M059J (cell line): ENCODE measurements at regions not wholly inside any gene's neighbourhood (a gene's known extent, or its start where the extent isn't known, plus 50 kb on each side); places are given as distances from the start of the nearest gene placed in this dataset.

Source experiments
- DNase-seq: peaks from one replicate; pipeline ENCODE4 v3.0.0-alpha.2; 2012; ENCODE audit warnings: low read depth

GRCh38 chr16:20167323-20167722 lies 93.6 kb upstream of the GPR139 start:
- no peak for DNase-seq

GRCh38 chr16:20166531-20167235 lies 93.0 kb upstream of the GPR139 start:
- DNase-seq: peak; percentile 4

- no peak for DNase-seq
Measured at GRCh38 chr16:20153444-20153843, 79.8 kb upstream of the GPR139 start.

DNA sequence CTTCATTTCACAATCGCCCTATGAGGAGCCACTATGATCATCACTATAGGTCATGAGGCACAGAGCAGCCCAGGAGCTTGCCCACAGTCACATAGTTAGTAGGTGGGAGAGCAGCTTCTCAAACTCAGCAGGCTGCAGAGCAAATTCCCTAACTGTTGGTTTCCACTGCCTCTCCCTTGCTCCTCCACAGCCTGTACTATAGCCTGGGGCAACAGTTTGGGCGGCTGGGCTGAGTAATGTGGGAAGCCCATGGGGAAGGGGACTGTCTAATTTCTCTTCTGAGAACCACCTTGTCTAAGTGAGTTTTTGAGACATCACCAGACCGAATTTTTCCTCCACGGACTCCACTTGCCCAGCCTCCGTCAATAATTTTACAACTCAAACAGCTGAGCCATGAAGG lies 73.4 kb upstream of the GPR139 start:
- DNase-seq: no peak

DNA sequence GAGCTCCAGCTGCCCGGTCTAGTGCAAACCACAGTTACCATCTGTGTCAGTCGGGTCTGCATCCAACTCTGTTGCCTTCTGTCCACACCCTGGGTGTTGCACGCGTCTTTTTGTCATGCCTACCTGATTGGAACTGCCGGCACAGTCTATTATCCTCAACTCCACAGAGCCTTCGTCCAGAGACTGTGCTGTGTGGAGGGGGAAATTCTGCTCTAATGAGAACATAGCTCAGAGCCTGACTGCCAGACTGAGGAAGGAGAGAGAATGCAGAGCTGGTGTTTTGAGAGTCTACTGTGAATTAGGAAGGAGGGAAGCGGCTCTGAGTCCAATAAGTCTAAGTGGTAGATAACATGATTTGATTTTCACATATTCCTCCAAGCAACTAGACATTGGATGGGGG lies 68.3 kb upstream of the GPR139 start:
- DNase-seq: no peak

DNA sequence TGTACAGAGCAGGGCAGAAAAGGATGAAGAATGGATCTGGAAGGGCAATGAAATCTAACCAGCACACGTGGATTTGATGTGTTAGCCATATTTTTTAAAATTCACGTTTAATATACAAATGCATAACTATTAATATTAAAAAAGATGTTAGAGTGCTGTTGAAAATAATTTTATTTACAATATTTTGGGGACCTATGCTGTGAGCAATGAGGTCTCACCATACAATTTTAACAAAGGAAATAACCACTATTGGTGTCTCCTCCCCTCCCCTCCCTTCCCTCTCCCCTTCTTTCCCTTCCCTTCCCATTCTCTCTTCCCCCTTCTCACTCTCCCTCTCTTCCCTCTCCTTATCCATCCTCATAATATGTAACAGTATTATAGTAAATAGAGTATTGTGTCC lies 64.2 kb upstream of the GPR139 start:
- no peak for DNase-seq

GRCh38 chr16:20137194-20137593 lies 63.5 kb upstream of the GPR139 start:
- no peak for DNase-seq

GRCh38 chr16:20136446-20136968 lies 62.8 kb upstream of the GPR139 start:
- no peak for DNase-seq

GRCh38 chr16:20129375-20129774 lies 55.7 kb upstream of the GPR139 start:
- DNase-seq: no peak
